ENCODE measurements at regions not wholly inside any gene's neighbourhood (a gene's known extent, or its start where the extent isn't known, plus 50 kb on each side); places are given as distances from the start of the nearest gene placed in this dataset.

GRCh38 chr9:108519437-108519836 is 336.3 kb downstream of the ACTL7B start:
- intact Hi-C loops (cut with micrococcal nuclease): no loop called here

GRCh38 chr9:108517651-108518365 is 338.0 kb downstream of the ACTL7B start:
- intact Hi-C loops (cut with micrococcal nuclease): no loop called here

- intact Hi-C loops (cut with micrococcal nuclease): no loop called here
Measured at GRCh38 chr9:108516391-108516790, 339.4 kb downstream of the ACTL7B start.

- intact Hi-C loops (cut with micrococcal nuclease): no loop called here
Measured at GRCh38 chr9:108515856-108516255, 339.9 kb downstream of the ACTL7B start.

- intact Hi-C loops (cut with micrococcal nuclease): no loop called here
Measured at GRCh38 chr9:108512426-108513173, 343.2 kb downstream of the ACTL7B start.

- intact Hi-C loops (cut with micrococcal nuclease): no loop called here
Measured at GRCh38 chr9:108511307-108511706, 344.5 kb downstream of the ACTL7B start.

GRCh38 chr9:108496846-108497245 is 358.9 kb downstream of the ACTL7B start:
- intact Hi-C loops (cut with micrococcal nuclease): no loop called here

- intact Hi-C loops (cut with micrococcal nuclease): no loop called here
Measured at GRCh38 chr9:108489567-108489966, 366.2 kb downstream of the ACTL7B start.

- intact Hi-C loops (cut with micrococcal nuclease): no loop called here
Measured at GRCh38 chr9:108486831-108487230, 369.0 kb downstream of the ACTL7B start.

- intact Hi-C loops (cut with micrococcal nuclease): no loop called here
Measured at GRCh38 chr9:108484468-108484867, 371.3 kb downstream of the ACTL7B start.

- intact Hi-C loops (cut with micrococcal nuclease): no loop called here
Measured at GRCh38 chr9:108483676-108484075, 372.1 kb downstream of the ACTL7B start.

- intact Hi-C loops (cut with micrococcal nuclease): no loop called here
Measured at GRCh38 chr9:108479989-108480652, 375.7 kb downstream of the ACTL7B start.

GRCh38 chr9:108478431-108479332 is 377.1 kb downstream of the ACTL7B start:
- intact Hi-C loops (cut with micrococcal nuclease): no loop called here

GRCh38 chr9:108477529-108478006 is 378.2 kb downstream of the ACTL7B start:
- intact Hi-C loops (cut with micrococcal nuclease): no loop called here

GRCh38 chr9:108476574-108476973 is 379.2 kb downstream of the ACTL7B start:
- intact Hi-C loops (cut with micrococcal nuclease): no loop called here

GRCh38 chr9:108475813-108476212 is 380.0 kb downstream of the ACTL7B start:
- intact Hi-C loops (cut with micrococcal nuclease): no loop called here

GRCh38 chr9:108474356-108474755 is 381.4 kb downstream of the ACTL7B start:
- intact Hi-C loops (cut with micrococcal nuclease): no loop called here

- intact Hi-C loops (cut with micrococcal nuclease): no loop called here
Measured at GRCh38 chr9:108473209-108474112, 382.3 kb downstream of the ACTL7B start.

- intact Hi-C loops (cut with micrococcal nuclease): no loop called here
Measured at GRCh38 chr9:108469654-108470053, 386.1 kb downstream of the ACTL7B start.

GRCh38 chr9:108468364-108468763 is 387.4 kb downstream of the ACTL7B start:
- intact Hi-C loops (cut with micrococcal nuclease): no loop called here

All from T-helper 2 cell treated with Interferon-gamma antibody and Interleukin-4, amounts not matched to agents 100 ng/mL and 5 ng/mL, for 36 hours (primary cell).